ENCODE measurements at regions not wholly inside any gene's neighbourhood (a gene's known extent, or its start where the extent isn't known, plus 50 kb on each side); places are given as distances from the start of the nearest gene placed in this dataset.
"Not testable (repeated sequence)": the region's sequence is repeated elsewhere in the genome, so short reads cannot be mapped to it uniquely, and the experiment has no call there.

GRCh38 chr9:108058135-108058814 is 568.7 kb upstream of the KLF4 start:
- Histone ChIP-seq H3K4me3 (no peak overlapping the region), H3K27ac (peak overlapping the region in 13 of 21 experiments; percentile 8 to 75 (median 56))

- Histone ChIP-seq H3K4me3 (no peak overlapping the region), H3K27ac (peak overlapping the region in 15 of 21 experiments; percentile 8 to 87 (median 56))
Measured at GRCh38 chr9:108057421-108058134, 568.0 kb upstream of the KLF4 start.

- H3K4me3 ChIP-seq = no peak overlapping the region
- peak overlapping the region in 13 of 21 experiments; percentile 16 to 87 (median 59) for H3K27ac ChIP-seq
Measured at GRCh38 chr9:108056805-108057386, 567.3 kb upstream of the KLF4 start.

GRCh38 chr9:108056084-108056804 is 566.7 kb upstream of the KLF4 start:
- Histone ChIP-seq H3K4me3 (no peak overlapping the region), H3K27ac (peak overlapping the region in 15 of 21 experiments; percentile 5 to 87 (median 55))

GRCh38 chr9:108054131-108054630 is 564.6 kb upstream of the KLF4 start:
- Histone ChIP-seq H3K27ac (peak overlapping the region in 18 of 21 experiments; percentile 23 to 87 (median 62)), H3K4me3 (no peak overlapping the region)

- H3K4me3 ChIP-seq = no peak overlapping the region
- H3K27ac ChIP-seq = peak overlapping the region in 20 of 21 experiments; percentile 13 to 87 (median 56)
Measured at GRCh38 chr9:108053555-108054061, 564.0 kb upstream of the KLF4 start.

- Histone ChIP-seq H3K4me3 (no peak overlapping the region), H3K27ac (peak overlapping the region in 12 of 21 experiments; percentile 41 to 87 (median 69))
Measured at GRCh38 chr9:108052431-108053080, 563.0 kb upstream of the KLF4 start.

- peak overlapping the region in 3 of 21 experiments; percentile 33 to 71 (median 47) for H3K27ac ChIP-seq
- H3K4me3 ChIP-seq = no peak overlapping the region
Measured at GRCh38 chr9:108050894-108051293, 561.3 kb upstream of the KLF4 start.

GRCh38 chr9:108049671-108050494 is 560.3 kb upstream of the KLF4 start:
- Histone ChIP-seq H3K27ac (peak overlapping the region in 8 of 21 experiments; percentile 1 to 60 (median 34)), H3K4me3 (no peak overlapping the region)

- peak overlapping the region in 10 of 21 experiments; percentile 1 to 77 (median 41) for H3K27ac ChIP-seq
- H3K4me3 ChIP-seq = no peak overlapping the region
Measured at GRCh38 chr9:108049026-108049607, 559.5 kb upstream of the KLF4 start.

- H3K4me3 ChIP-seq = no peak overlapping the region
- H3K27ac ChIP-seq = peak overlapping the region in 9 of 21 experiments; percentile 3 to 77 (median 59)
Measured at GRCh38 chr9:108048406-108049025, 558.9 kb upstream of the KLF4 start.

- not testable (repeated sequence) for H3K27ac ChIP-seq, H3K4me3 ChIP-seq
Measured at GRCh38 chr9:108047777-108048176, 558.2 kb upstream of the KLF4 start.

- H3K4me3 ChIP-seq = no peak overlapping the region
- H3K27ac ChIP-seq = no peak overlapping the region
Measured at GRCh38 chr9:108047264-108047663, 557.7 kb upstream of the KLF4 start.

- Histone ChIP-seq H3K4me3 (no peak overlapping the region), H3K27ac (no peak overlapping the region)
Measured at GRCh38 chr9:108045851-108046250, 556.3 kb upstream of the KLF4 start.

- no peak overlapping the region for H3K27ac ChIP-seq
Measured at GRCh38 chr9:108043585-108043984, 554.0 kb upstream of the KLF4 start.

GRCh38 chr9:108041551-108041950 is 552.0 kb upstream of the KLF4 start:
- H3K4me3 ChIP-seq = no peak overlapping the region

More at GRCh38 chr9:108043585-108043984, 554.0 kb upstream of the KLF4 start:
- H3K4me3 ChIP-seq = no peak overlapping the region

GRCh38 chr9:108040783-108041182 is 551.2 kb upstream of the KLF4 start:
- no peak overlapping the region for H3K4me3 ChIP-seq
- peak overlapping the region in 1 of 21 experiments; percentile 45 for H3K27ac ChIP-seq

More at GRCh38 chr9:108041551-108041950, 552.0 kb upstream of the KLF4 start:
- H3K27ac ChIP-seq = peak overlapping the region in 2 of 21 experiments; percentile 27 to 45

Measured in skin epidermis (tissue), 12 donors.